Gastroesophageal sphincter (tissue), 4 donors: ENCODE measurements at regions not wholly inside any gene's neighbourhood (a gene's known extent, or its start where the extent isn't known, plus 50 kb on each side); places are given as distances from the start of the nearest gene placed in this dataset.
A peak's percentile ranks its signal among the peaks of the same experiment; 100 is the strongest.

Experiments used
- ATAC-seq: fragments of 150-250 bp; one replicate; pipeline ENCODE4 v1.9.1; 2016; ENCODE audit warnings: mild to moderate bottlenecking, moderate library complexity
- H3K27ac ChIP-seq, 4 donors: fragments of 200-600 bp; sonication (generic) in 3 of 4; 1 replicate in 3 of 4; 2 replicates in 1 of 4; pipeline ENCODE4 v1.5.1; 2016 to 2019
- H3K27me3 ChIP-seq: fragments of 200-600 bp; sonication (generic); one replicate; pipeline ENCODE4 v1.5.1; 2019
- H3K36me3 ChIP-seq, 2 donors: fragments of 200-600 bp; sonication (generic); one replicate each; pipeline ENCODE4 v1.5.1; 2019; ENCODE audit warnings: control low read depth in 1 of 2
- H3K4me1 ChIP-seq, 3 donors: fragments of 200-600 bp; sonication (generic); 1 replicate in 2 of 3; 2 replicates in 1 of 3; pipeline ENCODE4 v1.5.1; 2016 to 2019; ENCODE audit warnings: control low read depth in 2 of 3
- H3K4me3 ChIP-seq, 2 donors: fragments of 200-600 bp; sonication (generic); one replicate each; pipeline ENCODE4 v1.5.1; 2019; ENCODE audit warnings: mild to moderate bottlenecking in 1 of 2, moderate library complexity in 1 of 2
- H3K9me3 ChIP-seq, 3 donors: fragments of 200-600 bp; sonication (generic); one replicate each; pipeline ENCODE4 v1.5.1; 2017 to 2019; ENCODE audit warnings: control low read depth in 2 of 3
- EP300 ChIP-seq: sonication (generic); formaldehyde crosslinking; IDR thresholded peaks from one replicate; pipeline ENCODE4 v1.6.1; 2017; ENCODE audit warnings: antibody characterized with exemption, mild to moderate bottlenecking
- POLR2A ChIP-seq, 2 donors: fragments of 450-650 bp; IDR thresholded peaks; one replicate each; pipeline ENCODE4 v1.6.1; 2017; ENCODE audit warnings: antibody characterized with exemption in 2 of 2, mild to moderate bottlenecking in 2 of 2, moderate library complexity in 1 of 2
- POLR2AphosphoS5 ChIP-seq: sonication (generic); formaldehyde crosslinking; IDR thresholded peaks from one replicate; pipeline ENCODE4 v1.6.1; 2017; ENCODE audit warnings: antibody characterized with exemption
- WGBS, 2 donors: methylation state at CpG; one replicate each; pipeline ENCODE4 v1.1.5; 2018; ENCODE audit warnings: low coverage in 1 of 2; 5-methylcytosine and 5-hydroxymethylcytosine counted together
- TF ChIP-seq, protein P1 (sequence below), 4 experiments: fragments of 200-600 bp in 2 of 4; fragments of 450-650 bp in 2 of 4; sonication (generic) in 1 of 4; IDR thresholded peaks; one replicate each; pipeline ENCODE4 v1.5.1; 2017 to 2019; ENCODE audit warnings: antibody characterized with exemption in 4 of 4, mild to moderate bottlenecking in 2 of 4, moderate library complexity in 2 of 4

DNA sequence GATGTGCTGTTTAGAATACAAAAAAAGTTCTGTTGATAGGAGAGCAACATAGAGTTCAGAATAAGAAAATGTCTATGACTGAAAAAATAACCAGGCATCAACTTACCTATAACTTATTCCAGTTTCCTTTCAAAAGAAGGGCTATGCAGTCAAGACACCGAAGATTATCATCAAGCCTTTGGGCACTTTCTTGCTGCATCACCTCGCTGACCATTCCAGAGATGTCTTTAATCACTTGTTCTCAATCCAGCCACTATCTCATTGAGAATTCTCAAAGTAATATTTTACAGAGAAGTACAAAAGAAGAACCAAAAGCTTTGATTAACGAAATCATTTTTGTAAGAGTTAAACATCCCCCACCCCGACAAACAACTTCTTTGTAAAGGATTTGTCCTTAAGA lies 198.3 kb upstream of the P2RY1 start:
- WGBS, 2 donors = 90% methylated on average over 3 to 4 of the region's 4 CpGs
- H3K4me3 ChIP-seq = no peak overlapping the region
- no peak for TF ChIP-seq POLR2A (IDR thresholded peaks at IDR 0.05)
- TF ChIP-seq POLR2AphosphoS5 = no peak
- no peaks in the 10 kb centered on the region for H3K9me3 ChIP-seq
- H3K4me1 ChIP-seq = no peaks in the 10 kb centered on the region
- no peaks in the 10 kb centered on the region for H3K27me3 ChIP-seq
- ATAC-seq = no peak
- H3K36me3 ChIP-seq = no peaks in the 10 kb centered on the region
- no peak overlapping the region for H3K27ac ChIP-seq

- Histone ChIP-seq H3K36me3 (no peaks in the 10 kb centered on the region), H3K27me3 (no peaks in the 10 kb centered on the region), H3K4me1 (no peaks in the 10 kb centered on the region), H3K4me3 (no peak overlapping the region), H3K27ac (no peak overlapping the region), H3K9me3 (no peaks in the 10 kb centered on the region)
- ATAC-seq = no peak
- WGBS, 2 donors = 66 to 83% methylated on average over 4 of the region's 4 CpGs
- TF ChIP-seq, protein P1, sequence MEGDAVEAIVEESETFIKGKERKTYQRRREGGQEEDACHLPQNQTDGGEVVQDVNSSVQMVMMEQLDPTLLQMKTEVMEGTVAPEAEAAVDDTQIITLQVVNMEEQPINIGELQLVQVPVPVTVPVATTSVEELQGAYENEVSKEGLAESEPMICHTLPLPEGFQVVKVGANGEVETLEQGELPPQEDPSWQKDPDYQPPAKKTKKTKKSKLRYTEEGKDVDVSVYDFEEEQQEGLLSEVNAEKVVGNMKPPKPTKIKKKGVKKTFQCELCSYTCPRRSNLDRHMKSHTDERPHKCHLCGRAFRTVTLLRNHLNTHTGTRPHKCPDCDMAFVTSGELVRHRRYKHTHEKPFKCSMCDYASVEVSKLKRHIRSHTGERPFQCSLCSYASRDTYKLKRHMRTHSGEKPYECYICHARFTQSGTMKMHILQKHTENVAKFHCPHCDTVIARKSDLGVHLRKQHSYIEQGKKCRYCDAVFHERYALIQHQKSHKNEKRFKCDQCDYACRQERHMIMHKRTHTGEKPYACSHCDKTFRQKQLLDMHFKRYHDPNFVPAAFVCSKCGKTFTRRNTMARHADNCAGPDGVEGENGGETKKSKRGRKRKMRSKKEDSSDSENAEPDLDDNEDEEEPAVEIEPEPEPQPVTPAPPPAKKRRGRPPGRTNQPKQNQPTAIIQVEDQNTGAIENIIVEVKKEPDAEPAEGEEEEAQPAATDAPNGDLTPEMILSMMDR (IDR thresholded peaks at IDR 0.05) = no peak
- TF ChIP-seq POLR2AphosphoS5 (no peak), EP300 (no peak), POLR2A (IDR thresholded peaks at IDR 0.05) (no peak)
Measured at GRCh38 chr3:152638214-152638613, 196.7 kb upstream of the P2RY1 start.

DNA sequence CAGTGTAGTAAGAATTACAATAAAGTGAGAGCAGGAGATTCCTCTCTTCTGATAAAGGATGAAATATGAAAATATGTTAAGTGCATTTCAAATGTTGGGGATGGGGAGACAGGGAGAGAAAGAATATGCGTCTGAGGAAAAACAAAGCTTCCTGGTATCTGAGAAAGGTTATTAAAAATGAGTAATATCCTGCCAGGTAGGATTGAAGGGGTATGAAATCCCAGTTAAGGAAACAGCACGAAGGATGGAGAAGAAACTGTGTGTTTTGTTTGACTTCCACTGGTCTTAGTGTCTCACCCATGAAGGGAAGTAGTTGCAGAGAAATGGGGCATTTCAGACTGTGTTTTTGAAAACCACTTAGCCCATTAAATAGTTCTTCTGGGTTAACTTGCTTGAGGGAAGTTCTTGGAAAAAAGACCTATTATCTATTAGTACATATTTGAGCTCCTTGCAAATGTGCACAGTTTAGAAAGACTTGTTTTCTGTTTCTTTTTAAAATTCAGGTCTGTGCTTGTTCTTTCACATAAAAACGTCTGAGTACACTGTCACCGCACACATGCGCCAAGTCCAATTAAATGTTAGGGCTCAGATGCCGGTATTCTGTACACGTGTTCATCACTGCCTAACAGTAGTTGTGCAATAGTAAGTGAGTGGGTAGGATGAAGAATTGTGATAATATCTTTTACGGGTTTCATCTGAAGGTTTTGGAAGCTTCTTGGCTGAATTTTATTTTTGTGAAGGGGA lies 196.1 kb upstream of the P2RY1 start:
- Histone ChIP-seq H3K4me3 (no peak overlapping the region), H3K9me3 (no peaks in the 10 kb centered on the region), H3K27me3 (no peaks in the 10 kb centered on the region), H3K4me1 (no peaks in the 10 kb centered on the region), H3K27ac (no peak overlapping the region), H3K36me3 (no peaks in the 10 kb centered on the region)
- TF ChIP-seq, protein P1 (IDR thresholded peaks at IDR 0.05) = no peak
- TF ChIP-seq POLR2A (IDR thresholded peaks at IDR 0.05) (no peak), POLR2AphosphoS5 (peak; percentile 10), EP300 (no peak)
- peak; percentile 76 for ATAC-seq
- WGBS, 2 donors = 46 to 49% methylated on average over 8 of the region's 8 CpGs

GRCh38 chr3:152641198-152641597 lies 193.7 kb upstream of the P2RY1 start:
- Histone ChIP-seq H3K4me3 (no peak overlapping the region), H3K27ac (no peak overlapping the region)
- 100% methylated on average over 1 of the region's 1 CpG; no CpG with 5 or more reads in 1 of the 2 donors for WGBS, 2 donors

GRCh38 chr3:152642658-152643057 lies 192.3 kb upstream of the P2RY1 start:
- H3K27me3 ChIP-seq = no peaks in the 10 kb centered on the region
- H3K27ac ChIP-seq = no peak overlapping the region
- no peak for TF ChIP-seq EP300
- no peak for TF ChIP-seq POLR2A (IDR thresholded peaks at IDR 0.05)
- TF ChIP-seq POLR2AphosphoS5 = no peak
- TF ChIP-seq, protein P1 (IDR thresholded peaks at IDR 0.05) = no peak
- 56 to 74% methylated on average over 2 of the region's 2 CpGs for WGBS, 2 donors
- no peaks in the 10 kb centered on the region for H3K9me3 ChIP-seq
- H3K4me1 ChIP-seq = no peaks in the 10 kb centered on the region
- ATAC-seq = no peak
- H3K4me3 ChIP-seq = no peak overlapping the region
- H3K36me3 ChIP-seq = no peaks in the 10 kb centered on the region

More at GRCh38 chr3:152641198-152641597, 193.7 kb upstream of the P2RY1 start:
- H3K4me1 ChIP-seq = no peaks in the 10 kb centered on the region
- no peaks in the 10 kb centered on the region for H3K9me3 ChIP-seq
- no peaks in the 10 kb centered on the region for H3K27me3 ChIP-seq
- TF ChIP-seq, protein P1 (IDR thresholded peaks at IDR 0.05) = no peak
- TF ChIP-seq POLR2AphosphoS5 (no peak), POLR2A (IDR thresholded peaks at IDR 0.05) (no peak), EP300 (no peak)
- no peaks in the 10 kb centered on the region for H3K36me3 ChIP-seq
- no peak for ATAC-seq
